Stomach (tissue), 8 donors: ENCODE measurements at regions not wholly inside any gene's neighbourhood (a gene's known extent, or its start where the extent isn't known, plus 50 kb on each side); places are given as distances from the start of the nearest gene placed in this dataset.

ENCODE experiments used
- DNase-seq, 2 donors: peaks; one replicate each; pipeline versions ENCODE4 v3.0.0 to v3.0.0-alpha.2; 2013 to 2019
- H3K27ac ChIP-seq, 5 donors: fragments of 200-600 bp in 4 of 5; sonication (generic) in 4 of 5; one replicate each; pipeline ENCODE4 v1.5.1; 2013 to 2019; ENCODE audit warnings: mild to moderate bottlenecking in 1 of 5, moderate library complexity in 1 of 5
- H3K27me3 ChIP-seq, 3 donors: fragments of 200-600 bp; sonication (generic); one replicate each; pipeline ENCODE4 v1.5.1; 2017 to 2019; ENCODE audit warnings: mixed run types in 1 of 3
- H3K36me3 ChIP-seq, 4 donors: fragments of 200-600 bp; sonication (generic); 1 replicate in 3 of 4; 2 replicates in 1 of 4; pipeline ENCODE4 v1.5.1; 2016 to 2019
- H3K4me1 ChIP-seq, 4 donors: fragments of 200-600 bp; sonication (generic); one replicate each; pipeline ENCODE4 v1.5.1; 2016 to 2019
- H3K4me3 ChIP-seq, 4 donors: fragments of 200-600 bp; sonication (generic) in 3 of 4; one replicate each; pipeline ENCODE4 v1.5.1; 2016 to 2019; ENCODE audit warnings: mild to moderate bottlenecking in 1 of 4
- H3K9me3 ChIP-seq, 4 donors: fragments of 200-600 bp; sonication (generic); one replicate each; pipeline ENCODE4 v1.5.1; 2016 to 2019
- CTCF ChIP-seq, 7 experiments: fragments of 450-650 bp in 4 of 7; fragments of 200-600 bp in 3 of 7; sonication (generic) in 3 of 7; IDR thresholded peaks; one replicate each; pipeline ENCODE4 v1.5.1; 2016 to 2019; ENCODE audit warnings: antibody characterized with exemption in 7 of 7, control low read depth in 2 of 7, mild to moderate bottlenecking in 1 of 7
- EP300 ChIP-seq: sonication (generic); formaldehyde crosslinking; IDR thresholded peaks from one replicate; pipeline ENCODE4 v1.6.1; 2017; ENCODE audit warnings: antibody characterized with exemption
- POLR2A ChIP-seq, 4 donors: fragments of 450-650 bp; IDR thresholded peaks; one replicate each; pipeline ENCODE4 v1.6.1; 2016; ENCODE audit warnings: antibody characterized with exemption in 4 of 4, control low read depth in 2 of 4, mild to moderate bottlenecking in 1 of 4, moderate library complexity in 1 of 4
- POLR2AphosphoS5 ChIP-seq, 3 donors: sonication (generic); formaldehyde crosslinking; IDR thresholded peaks; one replicate each; pipeline ENCODE4 v1.6.1; 2016; ENCODE audit warnings: antibody characterized with exemption in 3 of 3
- WGBS, 5 donors: extraction: QIAGEN DNeasy Blood & Tissue Kit in 3 of 5; methylation state at CpG; one replicate each; pipeline versions ENCODE4 v1.1.5 to v1.1.7; 2013 to 2018; 5-methylcytosine and 5-hydroxymethylcytosine counted together
- intact Hi-C: fragments of 100-400 bp; cut with DNase I; formaldehyde crosslinking; loops from one replicate; pipeline ENCODE4 v1.15.1; 2023; ENCODE audit warnings: low total_unique reads
- donor health status: healthy with polysubstance abuse.
- donor health status: Bipolar disorder and iron deficiency.
- donor health status: healthy.

- WGBS, 5 donors = 64 to 75% (median 68%) methylated on average over 4 of the region's 4 CpGs
- DNase-seq = no peak
- Histone ChIP-seq H3K4me1 (no peaks in the 10 kb centered on the region), H3K9me3 (peaks cover 0 to 21% (median 2%) of the 10 kb centered on the region in 4 donors), H3K4me3 (no peak overlapping the region), H3K27me3 (no peaks in the 10 kb centered on the region), H3K36me3 (no peaks in the 10 kb centered on the region), H3K27ac (no peak overlapping the region)
- intact Hi-C loops = no loop called here
- TF ChIP-seq CTCF (IDR thresholded peaks at IDR 0.05) = no peak
- no peak for TF ChIP-seq POLR2AphosphoS5 (IDR thresholded peaks at IDR 0.05)
- no peak for TF ChIP-seq EP300
- TF ChIP-seq POLR2A (IDR thresholded peaks at IDR 0.05) = no peak
These were observed 968.7 kb upstream of the ADGRB3 start for GRCh38 chr6:67666177-67666964.

- no peaks in the 10 kb centered on the region for H3K4me1 ChIP-seq
- H3K4me3 ChIP-seq = no peak overlapping the region
- no peaks in the 10 kb centered on the region for H3K27me3 ChIP-seq
- no peak for DNase-seq
- no peak overlapping the region for H3K27ac ChIP-seq
- WGBS, 5 donors = 78 to 89% (median 83%) methylated on average over 5 of the region's 5 CpGs
- H3K36me3 ChIP-seq = no peaks in the 10 kb centered on the region
- H3K9me3 ChIP-seq = peaks cover 0 to 13% (median 0%) of the 10 kb centered on the region in 4 donors
- no peak for TF ChIP-seq CTCF (IDR thresholded peaks at IDR 0.05)
- intact Hi-C loops = no loop called here
These were observed 970.1 kb upstream of the ADGRB3 start for GRCh38 chr6:67664942-67665341.

- Histone ChIP-seq H3K27me3 (no peaks in the 10 kb centered on the region), H3K27ac (no peak overlapping the region), H3K4me1 (no peaks in the 10 kb centered on the region), H3K4me3 (no peak overlapping the region), H3K9me3 (peaks cover 0 to 13% (median 0%) of the 10 kb centered on the region in 4 donors), H3K36me3 (no peaks in the 10 kb centered on the region)
- 86 to 92% (median 88%) methylated on average over 8 to 11 of the region's 11 CpGs for WGBS, 5 donors
- TF ChIP-seq CTCF (IDR thresholded peaks at IDR 0.05) (no peak), POLR2AphosphoS5 (IDR thresholded peaks at IDR 0.05) (no peak), POLR2A (IDR thresholded peaks at IDR 0.05) (no peak), EP300 (no peak)
- no peak for DNase-seq
- intact Hi-C loops = no loop called here
These were observed 971.8 kb upstream of the ADGRB3 start for GRCh38 chr6:67663105-67663895.

GRCh38 chr6:67653561-67653960 is 981.5 kb upstream of the ADGRB3 start:
- no peak for TF ChIP-seq POLR2A (IDR thresholded peaks at IDR 0.05)
- TF ChIP-seq CTCF (IDR thresholded peaks at IDR 0.05) = no peak
- TF ChIP-seq POLR2AphosphoS5 (IDR thresholded peaks at IDR 0.05) = no peak
- TF ChIP-seq EP300 = no peak
- H3K4me3 ChIP-seq = no peak overlapping the region
- no peaks in the 10 kb centered on the region for H3K36me3 ChIP-seq
- no peaks in the 10 kb centered on the region for H3K27me3 ChIP-seq
- DNase-seq = no peak
- intact Hi-C loops = no loop called here
- no peaks in the 10 kb centered on the region for H3K9me3 ChIP-seq
- H3K4me1 ChIP-seq = no peaks in the 10 kb centered on the region
- H3K27ac ChIP-seq = no peak overlapping the region
- 82 to 92% (median 85%) methylated on average over 3 of the region's 3 CpGs for WGBS, 5 donors
